GM21529 (cell line): ENCODE measurements at regions not wholly inside any gene's neighbourhood (a gene's known extent, or its start where the extent isn't known, plus 50 kb on each side); places are given as distances from the start of the nearest gene placed in this dataset.

Experiments
- ATAC-seq: cut with Tn5 transposase; IDR thresholded peaks from one replicate; pipeline ENCODE4 v1.9.1; 2021; ENCODE audit not compliant: unreplicated experiment

- ATAC-seq, result no peak
Observed at GRCh38 chr2:729376-729861, 52.2 kb upstream of the TMEM18 start.

DNA sequence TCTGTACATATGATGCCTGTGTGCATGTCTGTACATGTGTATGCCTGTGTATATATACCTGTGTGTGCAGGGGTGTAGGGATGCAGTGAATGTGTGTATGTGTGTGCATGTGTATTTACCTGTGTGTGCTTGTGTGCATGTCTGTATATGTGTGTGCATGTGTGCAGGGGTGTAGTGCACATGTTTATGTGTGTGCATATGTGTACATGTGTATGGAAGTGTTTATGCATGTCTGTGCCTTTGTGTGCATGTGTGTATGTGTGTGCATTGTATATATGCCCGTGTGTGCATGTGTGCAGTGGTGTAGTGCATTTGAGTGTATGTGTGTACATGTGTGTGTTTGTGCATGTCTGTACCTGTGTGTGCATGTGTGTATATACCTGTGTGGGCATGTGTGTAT, 51.0 kb upstream of the TMEM18 start:
- no peak for ATAC-seq

DNA sequence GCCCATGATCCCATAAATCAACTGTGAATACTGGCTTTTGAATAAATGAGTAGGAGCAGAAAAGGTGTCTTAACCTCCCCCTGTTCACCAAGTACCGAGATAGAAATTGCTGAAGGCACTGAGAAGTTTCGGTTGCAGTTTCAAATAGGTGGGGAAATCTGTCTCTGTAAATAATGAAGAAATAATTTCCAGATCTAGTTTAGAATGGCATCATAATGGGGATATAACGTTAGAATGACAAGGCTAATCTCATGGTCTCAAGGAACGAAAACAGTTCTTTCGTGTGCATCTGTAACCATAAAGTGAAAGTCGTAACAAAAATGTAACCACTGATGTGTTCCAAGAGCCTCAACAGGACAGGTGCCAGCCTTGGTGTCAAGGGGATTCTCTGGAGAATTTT, 49.9 kb upstream of the TMEM18 start:
- ATAC-seq, result peak; percentile 78
